Pancreas (tissue), 10 donors: ENCODE measurements at regions not wholly inside any gene's neighbourhood (a gene's known extent, or its start where the extent isn't known, plus 50 kb on each side); places are given as distances from the start of the nearest gene placed in this dataset.
A peak's percentile ranks its signal among the peaks of the same experiment; 100 is the strongest.

Experiments used
- ATAC-seq, 4 donors: fragments of 200-7000 bp; cut with Tn5 transposase; one replicate each; pipeline versions ENCODE4 v1.8.0 to v1.9.1; 2020; ENCODE audit warnings: mild to moderate bottlenecking in 4 of 4, moderate library complexity in 4 of 4
- DNase-seq, 6 donors: peaks; one replicate each; pipeline ENCODE4 v3.0.0-alpha.2; 2020
- FAIRE-seq: peaks from 2 replicates; lab custom pipeline; 2012; peaks lifted over from hg19 to GRCh38; lab: Jason Lieb, UNC
- H3K27ac ChIP-seq, 4 donors: fragments of 200-600 bp; sonication (generic); 1 replicate in 3 of 4; 2 replicates in 1 of 4; pipeline versions ENCODE4 v1.5.0 to v1.8.0; 2020
- H3K27me3 ChIP-seq, 4 donors: fragments of 200-600 bp; one replicate each; pipeline ENCODE4 v1.8.0; 2021
- H3K36me3 ChIP-seq, 3 donors: fragments of 200-600 bp; sonication (generic) in 1 of 3; one replicate each; pipeline versions ENCODE4 v1.5.0 to v1.8.0; 2020 to 2021
- H3K4me1 ChIP-seq, 3 donors: fragments of 200-600 bp; one replicate each; pipeline ENCODE4 v1.8.0; 2021
- H3K4me3 ChIP-seq, 4 donors: fragments of 200-600 bp; sonication (generic) in 2 of 4; one replicate each; pipeline versions ENCODE4 v1.5.0 to v1.8.0; 2020 to 2021
- H3K9me3 ChIP-seq, 4 donors: fragments of 200-600 bp; one replicate each; pipeline ENCODE4 v1.8.0; 2021
- WGBS, 2 donors: extraction: QIAGEN DNeasy Blood & Tissue Kit; methylation state at CpG; one replicate each; pipeline ENCODE4 v1.1.7; 2013; 5-methylcytosine and 5-hydroxymethylcytosine counted together
- intact Hi-C, 3 donors: fragments of 100-400 bp; cut with DNase I; formaldehyde crosslinking; loops; one replicate each; pipeline versions ENCODE4 v1.11.1 to v1.14.2; 2022
- TF ChIP-seq, protein P1 (sequence below), 4 donors: fragments of 200-600 bp; sonication (generic) in 3 of 4; IDR thresholded peaks; one replicate each; pipeline versions ENCODE4 v1.5.0 to v1.8.0; 2021; ENCODE audit warnings: antibody characterized with exemption in 4 of 4
- donor health status: healthy with polysubstance abuse.
- donor health status: DM: no; HTN: no; CAD: no; lungs with moderate emphysema.
- donor health status: DM: no; HTN: no; CAD: no.
- donor health status: control.
- donor health status: control.
- donor health status: Bipolar disorder and iron deficiency.
- donor health status: DM: yes; HTN: yes; CAD: no.
- donor health status: DM: no; HTN: no; CAD: no.
- donor health status: DM: no; HTN: no; CAD: no.
- donor health status: DM: yes; HTN: yes; CAD: no.

DNA sequence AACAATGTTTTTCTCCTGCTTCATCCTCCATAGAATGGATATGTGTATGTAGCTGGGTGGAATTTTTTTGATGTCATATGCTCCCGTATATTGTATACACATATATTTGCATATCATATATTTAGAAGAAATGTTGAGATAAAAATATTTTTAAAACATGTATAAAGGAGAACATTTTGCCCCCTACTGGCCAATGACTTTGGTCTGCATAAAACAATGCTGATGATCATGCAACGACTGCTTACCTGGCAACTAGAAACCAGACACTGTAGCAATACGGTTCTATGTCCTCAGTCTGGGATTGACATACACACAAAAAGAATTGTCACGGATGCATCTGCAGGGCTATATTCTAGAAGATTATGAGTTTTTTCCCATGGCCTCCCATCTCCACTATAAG lies 503.6 kb downstream of the ELAVL2 start:
- no peak for FAIRE-seq
- Histone ChIP-seq H3K27me3 (no peaks in the 10 kb centered on the region), H3K4me1 (no peaks in the 10 kb centered on the region), H3K27ac (no peak overlapping the region), H3K9me3 (no peaks in the 10 kb centered on the region), H3K36me3 (no peaks in the 10 kb centered on the region), H3K4me3 (no peak overlapping the region)
- TF ChIP-seq, protein P1, sequence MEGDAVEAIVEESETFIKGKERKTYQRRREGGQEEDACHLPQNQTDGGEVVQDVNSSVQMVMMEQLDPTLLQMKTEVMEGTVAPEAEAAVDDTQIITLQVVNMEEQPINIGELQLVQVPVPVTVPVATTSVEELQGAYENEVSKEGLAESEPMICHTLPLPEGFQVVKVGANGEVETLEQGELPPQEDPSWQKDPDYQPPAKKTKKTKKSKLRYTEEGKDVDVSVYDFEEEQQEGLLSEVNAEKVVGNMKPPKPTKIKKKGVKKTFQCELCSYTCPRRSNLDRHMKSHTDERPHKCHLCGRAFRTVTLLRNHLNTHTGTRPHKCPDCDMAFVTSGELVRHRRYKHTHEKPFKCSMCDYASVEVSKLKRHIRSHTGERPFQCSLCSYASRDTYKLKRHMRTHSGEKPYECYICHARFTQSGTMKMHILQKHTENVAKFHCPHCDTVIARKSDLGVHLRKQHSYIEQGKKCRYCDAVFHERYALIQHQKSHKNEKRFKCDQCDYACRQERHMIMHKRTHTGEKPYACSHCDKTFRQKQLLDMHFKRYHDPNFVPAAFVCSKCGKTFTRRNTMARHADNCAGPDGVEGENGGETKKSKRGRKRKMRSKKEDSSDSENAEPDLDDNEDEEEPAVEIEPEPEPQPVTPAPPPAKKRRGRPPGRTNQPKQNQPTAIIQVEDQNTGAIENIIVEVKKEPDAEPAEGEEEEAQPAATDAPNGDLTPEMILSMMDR (IDR thresholded peaks at IDR 0.05), result peak in 1 of 4 donors; percentile 16
- ATAC-seq, result no peak
- DNase-seq, result no peak
- intact Hi-C loops, result no loop called here
- WGBS, 2 donors, result 25 to 37% methylated on average over 4 of the region's 4 CpGs

DNA sequence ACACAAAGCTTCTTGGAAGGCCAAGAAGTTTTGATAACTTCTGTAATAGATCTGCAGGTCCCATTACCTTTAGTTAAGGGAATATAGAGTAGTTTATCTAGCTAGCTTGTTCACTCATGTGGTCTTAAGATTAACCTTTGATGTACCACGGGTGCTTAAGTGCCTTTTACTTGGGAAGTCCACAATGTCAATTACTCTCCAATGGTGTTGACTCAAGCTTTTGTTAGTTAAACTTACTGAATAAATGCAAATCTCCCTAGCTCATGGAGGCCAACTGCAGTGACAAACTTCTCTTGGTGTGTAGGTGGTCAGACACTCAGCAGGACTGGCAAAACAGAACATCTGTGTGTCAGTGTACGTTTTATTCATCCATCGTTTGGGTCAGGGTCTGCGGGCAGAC lies 501.5 kb downstream of the ELAVL2 start:
- TF ChIP-seq, protein P1 (IDR thresholded peaks at IDR 0.05), result no peak
- H3K4me3 ChIP-seq, result no peak overlapping the region
- H3K27ac ChIP-seq, result no peak overlapping the region
- DNase-seq (no peak), ATAC-seq (no peak), FAIRE-seq (no peak)
- intact Hi-C loops, result no loop called here
- WGBS, 2 donors, result 51 to 53% methylated on average over 4 of the region's 4 CpGs
- H3K27me3 ChIP-seq, result no peaks in the 10 kb centered on the region
- H3K9me3 ChIP-seq, result no peaks in the 10 kb centered on the region
- H3K4me1 ChIP-seq, result no peaks in the 10 kb centered on the region
- H3K36me3 ChIP-seq, result no peaks in the 10 kb centered on the region

DNA sequence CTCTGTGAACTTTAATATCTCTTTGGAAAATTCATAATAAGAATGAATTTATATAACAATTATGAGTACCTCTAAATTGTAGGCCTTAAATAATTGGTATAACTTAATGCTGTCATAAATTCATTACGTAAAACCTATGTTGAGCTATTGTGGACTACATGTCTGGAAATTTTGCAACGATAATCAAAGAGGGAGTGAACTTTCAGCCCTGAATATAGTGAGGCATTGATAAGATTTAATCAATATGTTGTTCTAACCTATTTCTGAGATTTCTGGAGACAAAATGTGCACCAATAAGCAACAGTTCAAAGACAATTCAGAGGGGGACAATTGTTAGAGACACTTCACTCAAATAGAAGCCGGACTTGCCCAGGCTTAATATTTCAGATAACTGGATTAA lies 499.4 kb downstream of the ELAVL2 start:
- no peak overlapping the region for H3K4me3 ChIP-seq
- no peaks in the 10 kb centered on the region for H3K36me3 ChIP-seq
- TF ChIP-seq, protein P1 (IDR thresholded peaks at IDR 0.05), result no peak
- no peak overlapping the region for H3K27ac ChIP-seq
- no peak for DNase-seq
- H3K27me3 ChIP-seq, result no peaks in the 10 kb centered on the region
- no peak for FAIRE-seq
- intact Hi-C loops, result no loop called here
- 66 to 75% methylated on average over 3 of the region's 3 CpGs for WGBS, 2 donors
- no peaks in the 10 kb centered on the region for H3K4me1 ChIP-seq
- ATAC-seq, result no peak
- no peaks in the 10 kb centered on the region for H3K9me3 ChIP-seq

DNA sequence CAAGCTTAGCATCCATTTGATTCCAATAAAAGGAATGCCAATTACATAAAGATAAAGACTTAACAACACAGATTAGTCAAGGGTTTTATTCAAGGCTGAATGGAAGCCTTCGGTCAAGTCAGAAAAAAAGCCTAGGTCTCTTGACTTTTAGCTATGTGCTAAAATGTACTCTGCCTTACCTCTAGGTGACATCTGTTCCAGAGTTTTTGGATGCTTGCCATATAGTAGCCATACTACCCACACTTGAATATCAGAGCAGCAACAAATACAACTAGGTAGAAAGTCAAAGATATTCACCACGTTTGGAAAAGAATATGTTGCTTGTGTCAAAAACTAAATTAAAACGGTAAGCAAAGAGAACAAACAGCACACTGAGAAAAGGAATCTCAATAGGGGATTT lies 484.7 kb downstream of the ELAVL2 start:
- Histone ChIP-seq H3K4me3 (no peak overlapping the region), H3K27ac (no peak overlapping the region), H3K4me1 (no peaks in the 10 kb centered on the region), H3K27me3 (no peaks in the 10 kb centered on the region), H3K9me3 (no peaks in the 10 kb centered on the region), H3K36me3 (no peaks in the 10 kb centered on the region)
- 38 to 45% methylated on average over 3 of the region's 3 CpGs for WGBS, 2 donors
- DNase-seq (no peak), FAIRE-seq (no peak), ATAC-seq (no peak)
- intact Hi-C loops, result no loop called here
- TF ChIP-seq, protein P1 (IDR thresholded peaks at IDR 0.05), result no peak

DNA sequence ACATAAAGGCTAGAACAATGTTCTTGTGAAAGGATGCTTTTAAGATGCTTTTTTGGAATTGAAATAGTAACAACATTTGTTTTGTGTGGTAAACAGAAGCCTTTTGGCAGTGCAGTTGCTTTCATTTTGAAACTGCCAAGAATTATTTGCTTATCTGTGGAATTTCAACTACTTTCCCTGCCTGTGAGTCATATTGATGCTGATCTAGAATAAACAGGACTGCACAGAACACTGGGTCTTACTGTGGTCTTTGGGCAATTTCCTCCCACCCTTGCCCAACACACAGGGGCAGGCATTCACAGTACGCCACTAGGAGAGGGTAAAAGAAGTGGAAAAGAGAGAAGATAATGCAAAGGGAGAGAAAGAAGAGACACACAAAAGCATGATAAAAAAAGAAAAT lies 483.7 kb downstream of the ELAVL2 start:
- Histone ChIP-seq H3K36me3 (no peaks in the 10 kb centered on the region), H3K4me1 (no peaks in the 10 kb centered on the region), H3K27ac (no peak overlapping the region), H3K4me3 (no peak overlapping the region), H3K9me3 (no peaks in the 10 kb centered on the region), H3K27me3 (no peaks in the 10 kb centered on the region)
- intact Hi-C loops, result no loop called here
- TF ChIP-seq, protein P1 (IDR thresholded peaks at IDR 0.05), result no peak
- no peak for DNase-seq
- WGBS, 2 donors, result 3 to 21% methylated on average over 1 of the region's 1 CpG
- peak in 3 of 4 donors; percentile 52 to 72 (median 65) for ATAC-seq
- no peak for FAIRE-seq
